Vagina (tissue), 2 donors: ENCODE measurements at regions not wholly inside any gene's neighbourhood (a gene's known extent, or its start where the extent isn't known, plus 50 kb on each side); places are given as distances from the start of the nearest gene placed in this dataset.

Experiments
- POLR2A ChIP-seq, 2 donors: fragments of 450-650 bp; IDR thresholded peaks; one replicate each; pipeline ENCODE4 v1.6.1; 2017; ENCODE audit warnings: antibody characterized with exemption in 2 of 2, mild to moderate bottlenecking in 2 of 2, moderate library complexity in 2 of 2
- POLR2AphosphoS5 ChIP-seq, 2 donors: sonication (generic); formaldehyde crosslinking; IDR thresholded peaks; one replicate each; pipeline ENCODE4 v1.9.0; 2017; ENCODE audit warnings: antibody characterized with exemption in 2 of 2, mild to moderate bottlenecking in 2 of 2, low read depth in 1 of 2; ENCODE audit not compliant: insufficient read depth in 1 of 2
- TF ChIP-seq, protein P1 (sequence below), 3 experiments: fragments of 450-650 bp in 2 of 3; fragments of 200-600 bp in 1 of 3; sonication (generic) in 1 of 3; IDR thresholded peaks; one replicate each; pipeline ENCODE4 v1.5.1; 2017 to 2019; ENCODE audit warnings: antibody characterized with exemption in 3 of 3, mild to moderate bottlenecking in 2 of 3, moderate library complexity in 2 of 3

DNA sequence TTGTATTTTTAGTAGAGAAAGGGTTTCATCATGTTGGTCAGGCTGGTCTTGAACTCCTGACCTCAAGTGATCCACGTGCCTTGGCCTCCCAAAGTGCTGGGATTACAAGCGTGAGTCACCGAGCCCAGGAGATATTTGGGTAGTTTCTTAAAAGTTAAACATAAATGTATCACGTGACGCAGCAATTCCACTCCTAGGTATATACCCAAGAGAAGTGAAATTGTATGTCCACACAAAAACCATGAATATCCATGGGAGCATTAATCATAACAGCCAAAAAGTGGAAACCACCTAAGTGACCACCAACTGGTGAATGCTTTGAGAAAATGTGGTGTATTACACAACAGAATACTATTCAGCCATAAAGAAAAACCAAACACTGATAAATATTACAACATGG is 164.8 kb downstream of the MRPL14 start:
- TF ChIP-seq, protein P1, sequence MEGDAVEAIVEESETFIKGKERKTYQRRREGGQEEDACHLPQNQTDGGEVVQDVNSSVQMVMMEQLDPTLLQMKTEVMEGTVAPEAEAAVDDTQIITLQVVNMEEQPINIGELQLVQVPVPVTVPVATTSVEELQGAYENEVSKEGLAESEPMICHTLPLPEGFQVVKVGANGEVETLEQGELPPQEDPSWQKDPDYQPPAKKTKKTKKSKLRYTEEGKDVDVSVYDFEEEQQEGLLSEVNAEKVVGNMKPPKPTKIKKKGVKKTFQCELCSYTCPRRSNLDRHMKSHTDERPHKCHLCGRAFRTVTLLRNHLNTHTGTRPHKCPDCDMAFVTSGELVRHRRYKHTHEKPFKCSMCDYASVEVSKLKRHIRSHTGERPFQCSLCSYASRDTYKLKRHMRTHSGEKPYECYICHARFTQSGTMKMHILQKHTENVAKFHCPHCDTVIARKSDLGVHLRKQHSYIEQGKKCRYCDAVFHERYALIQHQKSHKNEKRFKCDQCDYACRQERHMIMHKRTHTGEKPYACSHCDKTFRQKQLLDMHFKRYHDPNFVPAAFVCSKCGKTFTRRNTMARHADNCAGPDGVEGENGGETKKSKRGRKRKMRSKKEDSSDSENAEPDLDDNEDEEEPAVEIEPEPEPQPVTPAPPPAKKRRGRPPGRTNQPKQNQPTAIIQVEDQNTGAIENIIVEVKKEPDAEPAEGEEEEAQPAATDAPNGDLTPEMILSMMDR (IDR thresholded peaks at IDR 0.05): no peak
- no peak for TF ChIP-seq POLR2A (IDR thresholded peaks at IDR 0.05)
- no peak for TF ChIP-seq POLR2AphosphoS5 (IDR thresholded peaks at IDR 0.05; ENCODE audit: insufficient read depth in 1 of 2, low read depth in 1 of 2)
